Lower leg skin (tissue), 4 donors: ENCODE measurements at regions not wholly inside any gene's neighbourhood (a gene's known extent, or its start where the extent isn't known, plus 50 kb on each side); places are given as distances from the start of the nearest gene placed in this dataset.

Experiments
- DNase-seq, 2 donors: peaks; one replicate each; pipeline ENCODE4 v3.0.0-alpha.2; 2019; ENCODE audit warnings: low spot score in 2 of 2
- H3K4me3 ChIP-seq: fragments of 200-600 bp; sonication (generic); 2 replicates; pipeline ENCODE4 v1.5.1; 2017; ENCODE audit warnings: mild to moderate bottlenecking, low read depth; ENCODE audit not compliant: poor library complexity, severe bottlenecking
- CTCF ChIP-seq, 3 donors: fragments of 450-650 bp; IDR thresholded peaks; one replicate each; pipeline ENCODE4 v1.5.1; 2016; ENCODE audit warnings: antibody characterized with exemption in 3 of 3, mild to moderate bottlenecking in 3 of 3, moderate library complexity in 2 of 3
- POLR2A ChIP-seq, 2 donors: fragments of 450-650 bp; IDR thresholded peaks; one replicate each; pipeline ENCODE4 v1.6.1; 2016 to 2017; ENCODE audit warnings: antibody characterized with exemption in 2 of 2, mild to moderate bottlenecking in 1 of 2, moderate library complexity in 1 of 2
- WGBS, 2 donors: methylation state at CpG; one replicate each; pipeline ENCODE4 v1.1.5; 2018; 5-methylcytosine and 5-hydroxymethylcytosine counted together
- intact Hi-C: fragments of 100-400 bp; cut with DNase I; formaldehyde crosslinking; loops from one replicate; pipeline ENCODE4 v1.15.0; 2023; ENCODE audit warnings: low total_unique reads

- no peak overlapping the region for H3K4me3 ChIP-seq
- intact Hi-C loops: no loop called here
- WGBS, 2 donors: 53 to 55% methylated on average over 13 of the region's 13 CpGs
- DNase-seq: peak in 1 of 2 donors; percentile 70
- TF ChIP-seq CTCF (IDR thresholded peaks at IDR 0.05) (no peak), POLR2A (IDR thresholded peaks at IDR 0.05) (no peak)
These were observed 104.6 kb upstream of the CTBP2 start for GRCh38 chr10:125264757-125265578.

- TF ChIP-seq CTCF (IDR thresholded peaks at IDR 0.05) (no peak), POLR2A (IDR thresholded peaks at IDR 0.05) (no peak)
- WGBS, 2 donors: 93 to 100% methylated on average over 1 of the region's 1 CpG
- DNase-seq: peak in 1 of 2 donors; percentile 68
- H3K4me3 ChIP-seq: no peak overlapping the region
- intact Hi-C loops: no loop called here
These were observed 103.7 kb upstream of the CTBP2 start for GRCh38 chr10:125264091-125264490.

- intact Hi-C loops: no loop called here
- TF ChIP-seq POLR2A (IDR thresholded peaks at IDR 0.05): no peak
- TF ChIP-seq CTCF (IDR thresholded peaks at IDR 0.05): no peak
- no peak for DNase-seq
- WGBS, 2 donors: 77% methylated on average over 7 of the region's 7 CpGs
- no peak overlapping the region for H3K4me3 ChIP-seq
These were observed 103.2 kb upstream of the CTBP2 start for GRCh38 chr10:125263551-125263950.

- intact Hi-C loops: no loop called here
- no peak for TF ChIP-seq POLR2A (IDR thresholded peaks at IDR 0.05)
- 67 to 80% methylated on average over 6 of the region's 6 CpGs for WGBS, 2 donors
- no peak for DNase-seq
- H3K4me3 ChIP-seq: no peak overlapping the region
These were observed 102.6 kb upstream of the CTBP2 start for GRCh38 chr10:125262920-125263319.

GRCh38 chr10:125262409-125262808 lies 102.0 kb upstream of the CTBP2 start:
- no peak overlapping the region for H3K4me3 ChIP-seq
- WGBS, 2 donors: 56 to 61% methylated on average over 6 of the region's 6 CpGs
- TF ChIP-seq CTCF (IDR thresholded peaks at IDR 0.05) (no peak), POLR2A (IDR thresholded peaks at IDR 0.05) (no peak)
- intact Hi-C loops: no loop called here
- no peak for DNase-seq

GRCh38 chr10:125261491-125262186 lies 101.3 kb upstream of the CTBP2 start:
- no peak for TF ChIP-seq POLR2A (IDR thresholded peaks at IDR 0.05)
- no peak for TF ChIP-seq CTCF (IDR thresholded peaks at IDR 0.05)
- DNase-seq: peak in 1 of 2 donors; percentile 40
- intact Hi-C loops: no loop called here
- no peak overlapping the region for H3K4me3 ChIP-seq
- 75 to 81% methylated on average over 6 of the region's 6 CpGs for WGBS, 2 donors
